GM19239 (cell line): ENCODE measurements at regions not wholly inside any gene's neighbourhood (a gene's known extent, or its start where the extent isn't known, plus 50 kb on each side); places are given as distances from the start of the nearest gene placed in this dataset.

ENCODE experiments used
- DNase-seq: peaks from one replicate; pipeline ENCODE4 v3.0.0; 2011; ENCODE audit warnings: low spot score; ENCODE audit not compliant: insufficient read length
- FAIRE-seq: peaks from 2 replicates; lab custom pipeline; 2011; peaks lifted over from hg19 to GRCh38; lab: Jason Lieb, UNC

GRCh38 chr12:85568395-85569103 is 267.7 kb downstream of the RASSF9 start:
- FAIRE-seq (no peak), DNase-seq (no peak)

DNA sequence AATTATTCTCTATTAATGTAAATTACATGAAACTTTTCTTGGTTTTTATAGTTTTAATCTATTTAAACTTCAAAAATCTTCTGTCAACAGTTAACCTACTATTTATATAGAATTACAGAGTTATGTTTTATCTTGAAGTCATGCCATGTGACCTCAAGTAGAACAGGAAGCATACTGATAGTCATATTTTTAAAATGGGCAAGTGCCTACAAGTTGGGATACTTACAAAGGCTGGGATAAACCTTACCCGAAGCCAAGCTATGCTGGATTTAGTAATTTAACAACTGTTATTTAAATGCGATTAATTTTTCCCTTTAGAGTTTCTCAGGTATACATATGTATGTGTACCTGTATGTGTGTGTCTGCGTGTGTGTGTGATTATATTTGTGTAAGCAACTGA is 266.9 kb downstream of the RASSF9 start:
- FAIRE-seq (no peak), DNase-seq (no peak)

DNA sequence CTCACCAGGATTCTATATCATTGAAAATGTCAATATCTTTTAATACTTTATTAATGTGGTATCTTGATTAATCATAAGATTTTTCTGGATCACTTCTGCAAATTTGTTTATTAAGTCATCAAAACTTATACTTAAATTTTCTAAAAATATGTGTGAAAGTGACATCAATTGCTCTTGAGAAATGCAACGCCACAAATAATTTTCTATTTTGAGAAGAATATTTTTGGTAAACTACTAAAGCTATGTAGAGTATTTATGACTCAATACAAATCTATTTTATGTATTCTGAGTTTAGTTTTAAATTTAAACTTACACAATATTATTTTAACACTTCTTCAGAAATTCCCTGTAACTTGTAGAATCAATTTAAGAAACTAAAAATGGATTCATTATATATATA is 263.3 kb downstream of the RASSF9 start:
- DNase-seq (no peak), FAIRE-seq (no peak)

GRCh38 chr12:85573635-85574214 is 262.5 kb downstream of the RASSF9 start:
- DNase-seq, result no peak
- no peak for FAIRE-seq

- DNase-seq (no peak), FAIRE-seq (no peak)
Measured at GRCh38 chr12:85574291-85574690, 261.9 kb downstream of the RASSF9 start.

- FAIRE-seq, result peak; percentile 96
- DNase-seq, result peak; percentile 13
Measured at GRCh38 chr12:85575120-85576096, 260.8 kb downstream of the RASSF9 start.

DNA sequence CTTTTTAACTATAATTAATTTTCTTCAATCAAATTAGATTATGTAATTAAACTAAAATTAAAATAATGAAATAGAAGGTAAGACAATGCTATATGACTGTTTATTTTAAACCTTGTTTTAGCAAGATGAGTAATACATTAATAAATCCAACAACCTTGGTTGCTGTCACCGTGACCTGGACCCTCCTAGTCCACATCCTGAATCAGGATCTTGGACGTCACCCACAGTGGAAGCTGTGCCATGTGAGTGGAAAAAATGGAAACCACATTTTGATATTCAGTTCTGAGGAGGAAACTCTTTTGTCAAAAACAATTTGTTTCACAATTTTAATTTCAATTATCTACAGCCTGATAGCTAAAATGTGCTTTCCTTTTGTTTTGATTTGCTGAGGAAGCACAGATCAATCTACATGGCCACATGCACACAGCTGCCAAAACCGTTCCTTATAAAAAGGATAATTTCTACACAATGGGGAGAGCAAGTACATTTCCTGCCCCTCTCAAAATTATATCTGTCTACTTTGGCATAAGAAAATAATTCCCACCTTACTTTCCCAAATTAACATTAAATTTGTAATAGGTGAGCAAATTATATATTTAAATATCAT is 255.5 kb downstream of the RASSF9 start:
- no peak for FAIRE-seq
- DNase-seq, result no peak

DNA sequence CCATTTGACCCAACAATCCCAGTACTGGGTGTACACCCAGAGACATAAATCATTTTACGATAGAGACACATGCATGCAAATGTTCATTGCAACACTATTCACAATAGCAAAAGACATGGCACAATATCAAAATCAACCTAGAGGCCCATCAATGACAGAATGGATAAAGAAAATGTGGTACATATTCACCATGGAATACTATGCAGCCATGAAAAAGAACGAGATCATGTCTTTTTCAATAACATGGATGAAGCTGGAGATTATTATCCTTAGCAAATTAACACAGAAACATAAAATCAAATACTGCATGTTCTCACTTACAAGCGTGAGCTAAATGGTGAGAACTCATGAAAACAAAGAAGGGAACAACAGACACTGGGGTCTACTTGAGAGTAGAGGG is 249.1 kb downstream of the RASSF9 start:
- no peak for FAIRE-seq
- no peak for DNase-seq

DNA sequence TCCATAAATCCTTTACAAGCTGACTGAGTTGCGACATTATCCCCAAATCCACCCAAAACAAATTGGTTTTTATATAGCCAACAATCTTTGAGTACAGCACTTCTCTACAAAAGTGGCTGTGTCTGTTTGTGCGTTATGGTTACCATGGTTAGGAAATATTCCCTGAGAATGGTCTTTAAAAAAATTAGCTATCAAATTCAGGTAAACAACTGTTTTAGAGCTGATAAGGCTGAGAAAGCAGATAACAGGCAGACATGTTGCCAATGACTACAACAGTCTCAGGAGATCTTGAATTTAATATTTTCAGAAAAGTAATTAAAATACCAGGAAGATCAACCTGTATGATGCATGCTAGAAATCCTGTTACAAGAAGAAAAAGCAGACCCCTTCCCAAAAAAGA is 248.0 kb downstream of the RASSF9 start:
- DNase-seq (no peak), FAIRE-seq (no peak)

DNA sequence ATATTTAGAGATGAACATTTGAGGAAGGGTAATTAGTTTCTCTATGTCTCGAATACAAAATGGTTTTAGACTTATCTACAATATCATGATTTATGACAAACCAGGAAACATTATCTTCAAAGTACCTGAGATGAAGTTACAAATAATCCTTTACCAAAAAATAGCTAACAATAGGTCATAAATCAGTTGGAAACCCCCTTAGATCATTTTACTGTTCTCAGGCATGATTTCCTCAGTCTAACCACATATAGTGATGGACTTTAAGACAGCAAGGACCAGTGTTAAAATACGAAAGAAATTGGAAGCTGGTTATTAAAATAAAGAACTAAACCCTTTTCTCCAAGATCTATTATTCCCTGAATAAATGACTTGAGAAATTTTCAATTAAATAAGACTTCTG is 235.4 kb downstream of the RASSF9 start:
- DNase-seq, result no peak
- FAIRE-seq, result no peak

DNA sequence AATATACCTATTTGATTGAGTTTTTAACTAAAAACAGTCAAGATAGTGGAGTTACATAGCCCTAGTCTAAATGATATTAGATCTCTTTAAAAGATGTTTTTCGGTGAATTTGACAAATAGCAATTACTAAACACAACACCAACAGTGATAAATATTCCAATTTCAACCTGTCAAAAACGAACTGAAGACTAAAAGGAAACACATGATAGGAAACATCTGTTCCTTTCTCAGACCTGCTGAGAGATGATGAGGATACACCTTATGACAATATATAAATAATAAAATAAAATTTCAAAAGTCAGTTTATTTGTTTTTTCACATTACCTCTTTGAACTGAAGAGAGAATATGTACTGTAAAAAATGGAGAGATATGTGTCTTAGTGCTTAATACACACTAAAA is 232.7 kb downstream of the RASSF9 start:
- DNase-seq (no peak), FAIRE-seq (no peak)

DNA sequence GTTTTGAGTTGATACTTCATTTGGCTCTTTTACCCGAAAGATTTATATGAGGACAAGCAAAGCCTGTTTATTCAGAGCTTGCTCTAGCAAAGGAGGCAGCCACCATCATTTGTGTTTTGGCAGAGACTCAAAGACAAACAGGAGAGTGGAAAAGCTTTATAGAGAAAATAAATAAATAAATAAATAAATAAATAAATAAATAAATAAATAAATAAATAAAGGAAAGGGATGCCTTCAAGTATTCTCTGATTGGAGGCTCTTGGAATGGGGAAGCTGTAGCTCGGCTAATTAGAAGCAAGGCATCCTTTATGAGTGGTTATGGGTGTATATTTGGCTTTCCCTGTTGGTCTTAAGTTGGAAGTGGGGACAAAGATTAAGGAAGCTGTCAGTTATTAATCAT is 229.8 kb downstream of the RASSF9 start:
- FAIRE-seq (no peak), DNase-seq (no peak)

GRCh38 chr12:85609778-85610177 is 226.4 kb downstream of the RASSF9 start:
- FAIRE-seq (no peak), DNase-seq (no peak)

DNA sequence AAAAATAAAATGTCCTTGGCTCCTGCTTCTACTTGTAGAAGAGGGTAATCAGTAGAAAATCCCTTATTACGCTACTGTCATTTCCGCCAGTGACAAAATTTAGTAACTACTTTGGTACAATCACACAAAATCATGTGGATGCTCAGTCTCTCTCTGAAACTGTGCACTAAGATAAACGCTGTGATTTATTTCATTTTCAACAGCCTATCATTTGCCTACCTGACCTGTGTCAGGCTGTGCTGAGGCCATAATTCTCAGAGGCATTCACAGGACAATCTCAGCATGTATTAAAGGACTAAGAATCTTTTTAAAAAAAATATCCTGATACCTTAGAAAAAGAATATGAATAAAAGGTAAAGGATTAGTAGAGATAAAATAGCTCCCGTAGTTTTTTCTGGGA is 226.0 kb downstream of the RASSF9 start:
- no peak for FAIRE-seq
- no peak for DNase-seq

GRCh38 chr12:85616201-85616600 is 220.0 kb downstream of the RASSF9 start:
- FAIRE-seq (no peak), DNase-seq (no peak)

DNA sequence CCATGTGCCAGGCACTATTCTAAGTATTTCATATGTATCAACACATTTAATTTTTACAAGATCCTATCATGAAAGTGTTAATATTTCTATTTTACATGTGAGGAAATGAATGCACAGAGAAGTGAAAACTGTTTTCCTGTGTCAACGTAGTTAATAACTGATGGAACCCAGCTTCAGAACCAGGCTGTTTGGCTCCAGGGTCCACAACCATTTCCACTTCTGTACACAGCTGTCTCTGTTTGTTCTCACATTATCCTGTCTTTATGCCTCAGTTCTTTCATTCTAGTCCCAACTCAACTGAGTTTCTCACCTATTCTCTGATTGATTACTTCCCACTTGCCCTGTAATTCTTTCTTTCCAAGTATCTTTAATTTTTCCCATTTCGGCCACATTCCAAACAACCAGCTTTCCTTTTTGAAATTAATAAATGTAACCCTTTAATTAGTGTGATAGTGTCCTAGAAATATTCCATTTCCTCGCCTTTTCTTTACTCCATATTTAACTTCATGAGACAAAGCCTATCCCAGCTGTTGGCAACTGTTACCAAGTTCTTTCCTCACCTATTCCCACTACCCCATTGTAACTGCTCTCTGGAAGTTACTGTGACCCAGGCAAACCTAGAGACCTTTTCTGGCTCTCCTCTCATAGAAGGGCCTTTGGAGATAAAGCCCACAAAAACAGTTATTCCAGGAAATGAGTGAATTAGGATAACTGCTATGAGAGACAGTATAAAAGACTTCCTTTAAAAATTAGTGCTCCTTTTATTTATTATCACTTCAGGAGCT is 218.7 kb downstream of the RASSF9 start:
- FAIRE-seq (no peak), DNase-seq (no peak)

DNA sequence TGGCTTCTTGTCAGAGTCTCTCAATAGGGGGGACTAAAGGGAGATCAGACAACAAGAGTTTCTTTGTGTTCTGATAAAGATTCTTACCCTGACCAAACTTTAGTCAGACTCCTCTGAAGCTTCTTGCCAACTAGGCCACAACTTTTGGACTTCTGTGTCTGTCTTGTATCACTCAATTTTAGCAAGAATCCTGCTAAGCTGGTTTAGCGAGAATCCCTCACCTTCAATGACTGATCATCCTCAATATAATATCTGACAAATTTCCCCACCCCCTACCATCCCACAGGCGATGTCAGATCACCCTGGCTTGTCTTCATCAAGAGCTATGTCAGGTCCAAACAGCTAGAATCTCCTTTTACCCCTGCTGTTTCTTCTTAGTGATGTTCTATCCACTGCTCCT is 215.2 kb downstream of the RASSF9 start:
- no peak for FAIRE-seq

DNA sequence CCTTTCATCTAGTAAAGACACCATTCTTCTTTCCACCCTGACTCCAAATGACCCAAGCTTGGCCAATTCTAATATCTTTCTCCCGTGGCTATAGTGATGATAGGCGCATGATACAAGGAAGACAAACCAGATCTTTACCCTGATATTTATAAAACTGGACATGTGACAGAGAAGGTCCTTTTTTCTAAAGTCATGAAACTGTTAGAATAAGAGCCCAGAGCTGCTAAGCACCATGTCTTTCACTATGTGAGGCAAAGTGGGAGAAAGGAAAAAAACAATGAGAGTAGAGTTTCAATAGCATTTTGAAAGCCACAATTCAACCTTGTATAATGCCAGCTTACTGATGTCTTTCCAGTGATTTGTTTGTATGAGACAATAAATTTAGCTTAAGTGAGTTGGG is 212.4 kb downstream of the RASSF9 start:
- FAIRE-seq (no peak), DNase-seq (no peak)

More for the DNA sequence above, 215.2 kb downstream of the RASSF9 start:
- no peak for DNase-seq

GRCh38 chr12:85625467-85625866 is 210.7 kb downstream of the RASSF9 start:
- FAIRE-seq (no peak), DNase-seq (no peak)
